ENCODE measurements at regions not wholly inside any gene's neighbourhood (a gene's known extent, or its start where the extent isn't known, plus 50 kb on each side); places are given as distances from the start of the nearest gene placed in this dataset.

DNA sequence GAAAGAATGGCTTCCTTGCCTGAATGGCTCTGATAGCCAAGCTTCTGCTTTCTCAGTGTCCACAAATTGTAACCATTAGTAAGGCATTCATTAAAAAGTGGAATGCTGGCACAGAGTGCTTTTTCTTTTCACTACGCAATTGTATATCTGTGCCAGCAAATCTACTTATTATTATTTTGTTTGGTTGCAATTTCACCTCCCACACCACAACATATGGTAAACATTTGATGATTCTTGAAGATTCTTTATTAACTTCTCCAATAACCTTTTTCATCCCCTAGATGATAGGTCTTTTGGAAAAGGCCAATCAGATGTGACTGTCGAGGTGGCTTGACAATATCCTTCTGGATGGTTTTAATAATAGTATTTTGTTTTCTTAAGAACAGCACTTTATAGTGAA is 234.1 kb downstream of the TMEM38B start:
- no peak for DNase-seq

DNA sequence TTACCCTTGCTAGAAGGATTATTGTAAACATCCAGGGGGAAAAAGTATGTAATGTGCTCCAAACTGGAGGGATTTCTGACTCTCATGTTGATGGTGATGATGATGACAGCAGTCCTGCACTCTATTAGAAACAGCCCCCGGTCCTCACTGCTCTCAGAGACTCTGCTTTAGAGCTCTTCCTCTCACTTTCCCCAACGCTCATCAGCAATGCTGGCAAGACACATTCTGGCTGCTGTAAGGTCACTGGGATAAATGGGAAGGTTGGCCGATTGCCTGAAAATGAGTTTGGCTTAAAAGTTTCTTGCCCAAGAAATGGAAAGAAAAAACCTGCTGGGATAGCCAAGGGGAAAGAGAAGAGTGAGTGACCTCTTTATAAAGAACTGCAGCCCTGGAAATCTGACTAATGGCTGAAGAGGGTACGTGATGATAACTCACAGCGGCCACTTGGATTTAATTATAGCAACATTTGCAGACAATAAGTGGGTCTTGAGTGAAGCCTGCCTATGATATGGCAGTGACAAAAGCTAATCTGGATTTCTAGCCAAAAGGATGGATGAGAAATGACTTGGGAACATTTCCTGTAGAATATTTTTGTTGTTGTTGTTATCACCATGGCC is 235.8 kb downstream of the TMEM38B start:
- DNase-seq = no peak

DNA sequence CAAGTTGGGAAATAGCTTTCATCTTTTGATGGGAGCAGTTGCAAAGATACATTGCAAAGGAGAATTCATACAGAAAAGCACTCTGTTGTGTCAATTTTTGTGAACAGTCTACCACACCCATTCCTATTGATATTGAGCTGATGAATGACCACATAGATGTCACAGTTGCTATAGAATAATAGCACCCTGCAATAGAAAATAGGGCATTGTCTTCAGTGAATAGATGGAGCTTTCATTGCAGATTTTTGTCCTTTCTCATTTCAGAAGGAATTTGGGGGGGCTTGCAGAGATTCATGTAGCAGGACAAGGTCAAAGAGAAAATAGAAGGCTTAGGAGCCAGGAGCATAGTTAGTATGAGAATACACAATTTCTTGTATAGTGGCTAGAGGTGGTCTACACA is 237.9 kb downstream of the TMEM38B start:
- no peak for DNase-seq

DNA sequence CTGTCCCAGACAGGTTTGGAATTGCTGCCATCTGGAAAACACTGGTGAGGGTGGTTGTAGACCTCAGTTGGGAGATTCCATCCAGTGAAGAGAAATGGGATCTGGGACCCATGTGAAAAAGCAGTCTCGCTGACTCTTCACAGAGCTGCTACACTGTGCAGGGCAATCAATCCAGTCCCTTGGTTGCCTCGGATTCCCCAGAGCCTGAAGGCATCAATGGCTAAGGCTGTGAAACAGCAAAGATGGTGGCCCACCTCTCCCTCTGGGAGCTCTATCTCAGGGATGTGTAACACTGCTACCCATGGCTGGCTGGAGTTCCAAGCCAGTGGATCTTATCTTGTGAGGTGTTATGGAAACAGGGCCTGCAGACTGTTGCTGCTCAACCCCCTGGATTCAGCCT is 256.1 kb downstream of the TMEM38B start:
- no peak for DNase-seq

DNA sequence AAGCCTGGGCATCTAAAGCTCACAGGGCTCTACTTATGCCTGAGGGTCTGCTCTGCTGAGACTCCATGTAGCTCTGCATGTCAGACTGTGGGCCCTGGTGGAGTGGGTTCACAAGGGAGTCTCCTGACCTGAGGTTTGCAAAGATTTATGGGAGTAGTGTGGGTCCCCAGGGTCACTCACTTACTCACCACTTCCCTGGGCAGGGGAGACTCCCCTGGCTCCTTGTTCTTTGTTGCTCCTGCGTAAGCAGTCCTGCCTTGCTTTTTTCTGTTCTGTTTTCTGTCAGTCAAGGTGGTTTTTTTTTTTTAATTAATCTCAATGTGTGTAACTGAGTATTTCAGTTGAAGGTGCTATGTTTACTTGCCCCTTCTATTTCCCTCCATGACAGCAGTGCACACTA is 256.6 kb downstream of the TMEM38B start:
- no peak for DNase-seq

DNA sequence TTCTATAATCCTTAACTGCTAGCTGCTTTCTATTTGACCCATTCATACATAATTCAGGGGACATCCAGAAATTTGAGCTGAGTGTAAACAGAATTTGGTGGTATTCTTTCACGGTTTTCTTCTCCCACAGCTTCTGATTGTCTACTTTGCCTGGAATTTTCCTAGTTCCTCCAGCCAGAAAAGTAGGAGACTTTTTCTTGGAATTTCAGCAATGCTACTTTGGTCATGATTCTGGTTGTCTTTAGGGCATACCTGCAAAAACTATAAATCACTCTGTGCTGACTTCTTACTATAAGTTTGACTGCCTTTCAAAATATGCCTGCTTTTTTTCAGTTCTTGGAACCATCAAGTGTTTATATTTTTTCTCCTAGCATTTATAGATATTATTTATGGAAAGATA is 260.2 kb downstream of the TMEM38B start:
- no peak for DNase-seq

DNA sequence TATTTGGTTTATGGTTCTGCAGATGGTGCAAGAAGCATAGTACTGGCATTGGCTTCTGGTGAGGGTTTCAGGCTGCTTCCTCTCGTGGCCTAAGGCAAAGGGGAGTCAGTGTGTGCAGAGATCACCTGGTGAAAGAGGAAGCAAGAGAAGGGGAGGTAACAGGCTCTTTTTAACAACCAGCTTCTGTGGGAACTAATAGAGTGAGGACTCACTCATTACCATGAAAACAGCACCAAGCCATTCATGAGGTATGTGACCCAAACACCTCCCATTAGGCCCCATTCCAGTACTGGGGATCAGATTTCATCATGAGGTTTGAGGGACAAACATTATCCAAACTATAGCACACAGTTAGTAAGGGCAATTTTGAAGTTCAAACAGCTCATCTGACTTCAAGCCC is 263.5 kb downstream of the TMEM38B start:
- DNase-seq = no peak

DNA sequence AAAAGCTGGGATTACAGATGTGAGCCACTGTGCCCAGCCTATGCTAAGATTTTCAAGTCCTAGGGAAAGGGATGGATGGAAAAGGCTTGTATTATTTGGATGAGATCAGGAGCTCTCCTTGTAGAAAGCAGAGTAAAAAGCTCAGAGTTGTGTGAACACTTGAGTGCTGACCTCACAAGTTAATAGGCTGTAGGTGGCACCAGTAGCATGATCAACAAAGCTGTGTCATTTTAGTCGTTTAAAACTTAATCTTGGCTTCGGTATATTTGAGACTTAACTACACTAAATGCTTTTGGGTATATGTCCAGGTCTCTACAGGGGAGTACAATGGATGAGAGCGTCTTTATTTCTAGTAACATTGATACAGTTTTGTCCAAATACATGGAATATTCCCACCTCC is 264.2 kb downstream of the TMEM38B start:
- no peak for DNase-seq

DNA sequence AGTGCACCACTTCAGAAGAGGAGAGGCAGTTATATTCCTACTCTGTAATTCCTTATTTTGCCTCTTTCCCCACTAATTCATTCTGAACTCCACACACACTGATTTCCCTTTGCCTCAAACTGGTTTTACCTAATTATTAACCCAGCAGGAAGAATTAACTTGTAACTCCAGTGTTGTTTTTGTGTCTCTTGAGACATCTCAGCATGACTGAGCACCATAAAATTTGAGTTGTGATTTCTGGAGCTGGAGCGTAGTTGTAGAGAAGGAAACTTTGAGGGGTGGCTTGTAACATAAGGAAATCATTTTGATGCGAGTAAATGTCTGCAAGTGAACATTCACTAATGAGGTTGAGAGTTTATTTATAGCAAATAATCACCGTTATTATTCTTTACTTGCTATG is 265.2 kb downstream of the TMEM38B start:
- no peak for DNase-seq

DNA sequence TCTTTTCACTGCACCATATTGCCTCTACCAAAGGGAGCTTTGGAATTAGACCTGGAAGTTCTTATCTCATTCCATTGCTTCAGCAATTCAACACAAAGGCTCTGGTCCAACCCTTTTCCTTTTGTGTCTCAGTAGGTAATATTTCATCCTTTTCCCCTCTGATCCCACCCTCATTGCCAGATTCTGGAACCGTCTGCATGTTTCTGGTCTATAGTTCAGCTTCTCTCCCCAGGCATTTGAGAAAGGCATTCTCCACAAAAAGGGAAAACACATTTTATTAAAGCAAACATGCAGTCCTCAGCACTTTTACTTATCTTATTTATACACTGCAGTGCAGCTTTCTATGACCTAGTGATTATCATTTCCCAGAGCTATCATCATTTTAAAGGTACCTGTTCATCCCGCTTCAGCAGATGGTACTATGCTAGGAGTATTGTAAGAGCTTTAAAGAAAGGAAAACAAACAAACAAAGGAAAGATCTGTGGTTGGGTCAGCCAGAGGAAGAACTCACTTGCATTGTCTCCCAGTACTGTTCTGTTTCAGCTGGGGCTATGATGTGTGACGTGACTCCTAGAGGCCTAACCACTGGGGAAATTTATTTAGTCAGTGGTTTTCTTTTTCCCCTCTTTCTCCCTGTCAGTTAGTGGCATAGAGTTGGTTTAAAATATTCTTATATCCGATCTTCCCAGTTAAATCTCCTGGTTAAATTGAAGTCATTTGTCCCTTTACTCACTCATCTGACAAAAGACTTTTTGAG is 269.2 kb downstream of the TMEM38B start:
- DNase-seq = no peak

DNA sequence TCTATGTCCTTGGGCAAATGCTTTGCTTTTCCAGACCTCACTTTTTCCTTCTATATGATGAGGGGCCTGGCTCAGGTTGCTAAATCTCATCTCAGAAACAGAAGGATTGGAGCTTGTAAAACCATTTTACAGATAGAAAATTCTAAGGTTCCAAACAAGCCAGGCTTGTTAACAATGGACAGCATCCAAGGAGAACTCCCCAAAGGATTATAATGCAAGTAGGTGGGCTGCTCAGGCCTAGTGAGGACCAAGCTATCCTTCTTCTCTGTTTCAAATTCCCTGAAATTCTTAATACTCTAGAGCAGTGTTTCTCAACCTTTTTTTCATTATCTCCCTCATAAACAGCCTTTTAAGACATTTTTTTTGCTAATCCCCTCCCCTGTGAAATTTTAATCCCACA is 269.8 kb downstream of the TMEM38B start:
- no peak for DNase-seq

DNA sequence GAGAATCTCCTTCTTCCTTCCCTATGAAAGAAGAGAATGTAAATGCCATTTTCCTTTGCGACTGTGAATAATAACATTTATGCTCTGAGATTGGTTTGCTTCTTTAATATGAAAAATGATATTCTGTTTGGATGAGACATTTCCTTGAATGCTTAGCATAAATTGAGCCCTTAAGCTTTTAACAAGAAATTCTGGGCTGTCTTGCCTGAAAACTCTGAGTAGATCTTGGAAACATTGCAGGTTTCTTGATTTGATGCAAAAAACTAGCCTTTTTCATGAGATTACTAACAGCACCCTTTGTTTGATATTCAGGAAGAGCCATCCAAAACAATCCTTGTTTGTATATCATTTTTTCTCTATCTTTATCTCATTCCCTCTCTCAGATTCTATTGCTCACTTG is 272.5 kb downstream of the TMEM38B start:
- DNase-seq = no peak

DNA sequence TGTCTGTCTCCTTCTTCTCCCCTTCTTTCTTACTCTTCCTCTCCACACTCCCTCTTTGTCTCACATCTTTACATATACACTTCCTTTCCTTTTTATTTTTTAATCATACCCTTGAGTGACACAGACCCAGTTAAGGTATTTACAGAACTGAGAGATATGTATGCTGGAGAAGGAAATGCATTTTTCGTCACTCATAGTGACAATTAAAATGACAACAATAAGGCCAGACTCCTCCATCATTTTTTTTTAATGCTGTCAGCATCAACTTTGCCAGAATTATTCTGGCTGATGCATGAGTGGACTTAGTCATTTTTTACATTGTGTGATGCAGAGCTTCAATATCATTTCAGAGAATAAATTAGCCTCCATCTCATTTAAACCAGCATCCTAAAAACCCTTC is 272.9 kb downstream of the TMEM38B start:
- DNase-seq = no peak

DNA sequence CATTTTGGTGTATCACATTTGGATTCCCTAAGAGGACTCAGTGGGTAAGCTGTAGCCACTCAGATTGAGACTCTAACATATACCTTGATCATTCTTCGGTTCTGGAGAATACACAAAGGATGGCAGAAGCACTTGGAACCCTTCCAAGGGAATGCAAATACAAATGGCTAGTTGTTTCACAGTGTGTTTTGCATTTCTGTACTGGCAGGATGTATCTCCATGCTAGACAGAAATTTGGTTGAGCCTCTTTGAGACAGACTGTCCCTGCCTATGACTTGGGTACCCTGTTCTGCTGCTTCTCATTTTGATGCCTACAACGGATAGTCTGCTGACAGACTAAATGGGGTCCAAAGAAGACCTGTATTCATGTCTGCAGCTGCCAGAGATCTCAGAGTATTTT is 273.5 kb downstream of the TMEM38B start:
- no peak for DNase-seq

DNA sequence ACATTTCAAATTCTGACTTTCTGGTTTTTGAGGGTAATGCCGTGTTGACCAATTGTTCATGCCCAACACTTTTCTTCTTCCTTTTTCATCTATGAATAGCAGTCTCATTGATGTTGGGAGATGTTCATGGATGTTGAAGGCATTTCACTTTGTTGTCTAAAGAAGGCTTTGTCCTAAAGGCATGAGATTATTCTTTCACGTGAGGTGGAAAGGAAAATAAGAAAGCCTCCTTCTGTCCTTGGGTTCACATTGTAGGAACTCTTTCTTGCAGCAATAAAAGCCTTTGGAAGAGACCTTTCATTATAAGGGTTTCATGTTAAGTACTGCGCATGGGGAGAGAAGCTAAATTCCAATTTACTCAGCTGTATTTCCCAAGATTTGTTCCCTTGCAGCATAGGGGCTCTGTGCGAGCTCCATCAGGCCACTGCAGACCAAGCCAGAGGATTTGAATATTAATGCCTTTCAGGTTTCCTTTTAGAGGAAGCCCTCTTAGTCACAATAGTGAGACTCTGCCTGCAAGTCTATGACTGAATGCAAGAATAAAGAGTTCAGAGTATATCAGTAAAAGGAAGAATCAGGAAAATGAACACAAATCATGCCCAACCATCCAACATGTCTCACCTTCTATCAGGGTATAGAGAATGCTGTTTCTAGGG is 274.6 kb downstream of the TMEM38B start:
- DNase-seq = no peak

DNA sequence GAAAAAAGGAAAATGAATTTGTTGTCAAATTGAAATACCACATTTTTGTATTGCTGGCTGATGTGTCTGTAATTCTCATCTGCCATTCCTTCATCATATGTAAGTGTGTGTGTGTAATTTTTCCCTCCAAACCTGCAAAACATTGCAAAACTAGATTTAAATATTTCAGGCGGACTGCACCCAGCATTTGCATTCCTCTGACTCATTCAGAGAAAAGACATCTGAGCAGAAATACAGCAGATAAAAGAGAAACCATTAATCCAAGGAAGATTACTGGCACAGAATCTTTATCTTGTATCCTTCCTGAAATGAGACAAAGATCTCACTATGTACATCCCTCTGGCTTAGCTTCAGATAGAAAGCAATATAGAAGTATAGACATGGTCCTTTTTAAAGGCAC is 275.3 kb downstream of the TMEM38B start:
- DNase-seq = no peak

DNA sequence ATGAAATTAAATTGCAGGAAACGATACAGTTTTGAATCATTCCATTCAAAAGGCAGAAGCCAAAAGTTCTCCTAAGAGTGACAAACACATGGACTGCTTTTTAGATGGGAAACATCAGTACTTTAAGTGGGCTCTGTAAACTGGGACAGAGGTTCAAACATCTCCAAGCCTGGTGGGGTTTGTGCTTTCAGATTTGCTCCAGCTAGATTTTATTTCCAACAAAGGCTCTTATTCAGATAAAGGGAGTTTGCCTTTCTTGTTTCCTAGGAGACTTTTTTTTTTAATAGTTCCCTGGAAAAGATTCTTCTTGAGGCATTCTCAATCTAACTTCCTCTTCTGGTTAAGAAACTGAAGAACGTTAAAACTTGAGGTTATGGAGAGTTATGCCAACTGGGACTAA is 277.6 kb downstream of the TMEM38B start:
- no peak for DNase-seq

DNA sequence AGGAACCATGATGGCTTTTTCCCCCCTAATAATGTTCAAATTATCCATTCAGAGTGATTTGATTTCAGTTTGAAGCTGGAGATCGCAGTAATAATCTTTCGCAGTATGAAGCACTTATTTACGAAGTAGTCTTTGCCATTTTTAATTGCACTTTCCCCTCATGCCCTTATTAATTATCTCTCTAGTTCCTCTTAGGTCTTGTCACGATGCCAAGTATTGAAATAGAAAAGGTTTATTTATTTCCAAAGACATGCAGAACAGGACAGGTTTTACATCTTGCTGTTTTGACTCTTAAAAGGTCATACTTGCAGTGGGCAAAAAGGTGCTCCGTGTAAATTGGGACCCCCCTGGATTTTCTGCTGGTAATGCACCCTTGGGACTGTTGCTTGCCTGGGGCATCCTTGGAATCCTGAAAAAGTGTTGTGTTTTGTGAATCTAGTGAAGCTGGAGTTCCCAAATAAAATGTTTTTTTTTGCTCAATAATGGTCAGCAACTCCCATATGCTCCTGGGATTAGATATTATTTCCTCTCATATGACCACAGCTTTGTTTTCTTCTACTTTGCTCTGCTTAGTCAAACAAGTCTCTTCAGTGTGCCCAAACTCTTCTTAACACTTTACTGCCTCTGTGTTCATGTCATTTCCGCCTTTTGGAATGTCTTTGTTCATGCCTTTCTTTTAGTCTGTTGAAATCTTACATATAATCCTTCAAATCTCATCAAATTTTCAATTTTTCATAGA is 278.3 kb downstream of the TMEM38B start:
- DNase-seq = no peak

DNA sequence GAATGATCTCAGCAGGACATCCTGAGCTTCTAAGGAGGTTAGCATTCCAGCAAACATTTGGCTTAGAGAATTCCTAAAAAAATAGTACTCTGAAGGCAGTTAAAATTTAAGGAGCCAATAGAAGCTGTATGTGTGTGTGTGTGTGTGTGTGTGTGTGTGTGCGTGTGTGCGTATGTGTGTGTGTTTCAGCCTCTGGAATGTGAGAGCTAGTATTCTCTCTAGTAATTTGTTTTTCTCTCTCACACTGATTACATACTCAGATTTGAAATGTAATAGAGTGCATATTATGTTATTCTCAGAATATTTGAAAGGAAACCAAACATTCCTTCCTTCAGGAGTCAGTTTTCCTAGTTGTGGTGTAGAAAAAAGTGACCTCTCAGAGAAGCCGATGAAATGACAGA is 279.6 kb downstream of the TMEM38B start:
- no peak for DNase-seq

DNA sequence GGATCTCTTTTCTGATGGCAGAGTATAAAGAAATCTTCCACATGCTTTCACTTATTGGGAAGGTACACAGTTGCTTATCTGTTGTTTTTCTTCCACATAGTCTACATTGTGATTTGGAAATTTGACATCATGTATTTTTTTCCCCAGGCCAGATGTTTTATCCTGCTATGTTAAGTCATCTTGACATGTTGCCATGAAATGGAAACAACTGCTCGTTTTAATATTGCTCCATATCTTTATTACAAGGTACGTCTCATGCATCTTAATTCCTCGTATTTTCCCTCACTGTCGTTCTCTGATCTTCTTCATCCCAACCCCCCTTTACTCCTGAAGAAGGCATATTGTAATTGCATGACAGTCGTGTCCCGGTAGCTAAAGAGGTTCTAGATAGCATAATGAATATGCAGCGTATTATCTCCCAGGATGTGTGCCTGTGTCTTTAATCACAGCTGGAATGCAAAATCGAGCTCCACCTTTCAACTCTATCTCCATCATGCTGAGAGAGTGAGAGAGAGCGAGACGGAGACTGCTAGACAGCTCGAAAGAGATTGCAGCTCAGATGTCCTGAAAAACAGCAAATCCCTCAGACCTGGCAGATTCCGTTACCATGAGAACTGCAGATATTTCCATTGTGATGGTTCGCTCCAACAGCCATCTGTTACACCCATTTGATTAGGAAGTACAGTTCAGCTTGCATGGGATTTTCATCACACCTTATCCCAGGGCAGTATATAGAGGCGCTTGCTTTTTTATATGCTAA is 281.7 kb downstream of the TMEM38B start:
- no peak for DNase-seq

DNA sequence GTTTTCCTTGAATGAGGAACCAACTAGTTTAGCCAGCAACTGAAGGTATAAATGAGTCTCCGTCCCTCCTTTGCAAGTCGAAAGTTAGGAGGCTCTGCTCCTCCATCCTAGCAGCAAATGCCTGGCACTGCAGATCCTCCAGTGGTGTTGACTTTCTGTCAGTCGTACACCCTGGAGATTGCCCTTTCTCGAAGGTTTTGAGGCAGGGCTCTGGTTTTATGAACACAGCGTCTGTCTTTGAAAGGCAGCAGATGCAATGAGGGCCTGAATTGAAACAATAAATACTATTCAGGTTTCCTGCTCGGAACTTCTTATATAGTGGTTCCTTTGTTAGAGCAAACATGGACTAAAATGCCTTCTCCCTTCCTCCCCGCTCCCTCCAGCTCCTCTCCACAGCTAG is 284.0 kb downstream of the TMEM38B start:
- no peak for DNase-seq

DNA sequence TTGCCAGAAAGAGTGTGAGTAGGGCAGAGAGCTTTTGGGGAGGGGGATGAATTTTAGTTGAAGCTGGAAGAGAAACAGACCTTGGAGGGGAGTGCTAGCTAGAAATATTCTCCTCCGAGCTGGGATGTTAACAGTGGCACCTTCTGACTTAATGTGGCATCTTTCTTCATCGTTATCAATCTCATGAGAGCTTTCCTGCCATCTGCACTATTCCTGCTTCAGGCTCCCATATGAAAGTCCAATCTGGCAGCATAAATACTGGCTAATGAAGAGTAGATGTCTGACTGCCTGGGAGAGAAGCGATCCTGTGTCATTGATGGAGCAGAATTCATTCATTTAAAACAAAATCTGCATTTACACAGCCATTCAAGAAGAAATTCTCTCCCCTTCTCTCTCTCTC is 284.5 kb downstream of the TMEM38B start:
- DNase-seq = no peak

DNA sequence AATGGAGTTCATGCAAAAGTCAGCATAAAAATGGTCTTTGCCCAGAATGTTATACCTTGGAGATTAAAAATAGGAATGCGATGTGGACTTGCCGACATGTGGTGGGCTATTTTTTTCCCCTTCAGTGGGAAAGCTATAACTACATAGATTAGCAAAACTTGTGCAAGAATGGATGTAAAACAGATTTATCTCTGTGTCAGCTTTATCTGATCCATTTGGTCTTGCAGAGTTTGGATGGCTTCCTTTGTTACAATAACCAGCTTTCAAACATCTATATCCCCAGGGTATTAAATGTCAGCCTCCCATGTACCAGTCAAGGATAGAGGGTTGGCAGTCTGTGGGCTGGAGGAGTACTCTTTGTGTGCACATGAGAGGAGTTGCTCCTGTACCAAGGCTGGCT is 284.9 kb downstream of the TMEM38B start:
- DNase-seq = no peak

Data from stimulated activated CD4-positive, alpha-beta T cell treated with anti-CD3 and anti-CD28 coated beads, Interleukin-12 subunit alpha, Interleukin-12 subunit beta, amount 100 ng/mL, for 4 hours (primary cell).